ENCODE measurements at regions not wholly inside any gene's neighbourhood (a gene's known extent, or its start where the extent isn't known, plus 50 kb on each side); places are given as distances from the start of the nearest gene placed in this dataset.

- Histone ChIP-seq H3K4me1 (ENCODE audit: control insufficient read depth in 1 of 2, low read depth in 2 of 2) (peaks cover 30 to 60% of the 10 kb centered on the region in 2 donors), H3K27me3 (replicated peaks; ENCODE audit: insufficient read depth) (no peaks in the 10 kb centered on the region), H3K9me3 (no peaks in the 10 kb centered on the region), H3K36me3 (no peaks in the 10 kb centered on the region), H3K27ac (peak overlapping the region; percentile 49 to 69), H3K4me3 (no peak overlapping the region)
- DNase-seq (ENCODE audit: low spot score) (no peak), ATAC-seq (ENCODE audit: insufficient number of reproducible peaks, low FRiP score, low read depth) (no peak)
- TF ChIP-seq, protein P1, sequence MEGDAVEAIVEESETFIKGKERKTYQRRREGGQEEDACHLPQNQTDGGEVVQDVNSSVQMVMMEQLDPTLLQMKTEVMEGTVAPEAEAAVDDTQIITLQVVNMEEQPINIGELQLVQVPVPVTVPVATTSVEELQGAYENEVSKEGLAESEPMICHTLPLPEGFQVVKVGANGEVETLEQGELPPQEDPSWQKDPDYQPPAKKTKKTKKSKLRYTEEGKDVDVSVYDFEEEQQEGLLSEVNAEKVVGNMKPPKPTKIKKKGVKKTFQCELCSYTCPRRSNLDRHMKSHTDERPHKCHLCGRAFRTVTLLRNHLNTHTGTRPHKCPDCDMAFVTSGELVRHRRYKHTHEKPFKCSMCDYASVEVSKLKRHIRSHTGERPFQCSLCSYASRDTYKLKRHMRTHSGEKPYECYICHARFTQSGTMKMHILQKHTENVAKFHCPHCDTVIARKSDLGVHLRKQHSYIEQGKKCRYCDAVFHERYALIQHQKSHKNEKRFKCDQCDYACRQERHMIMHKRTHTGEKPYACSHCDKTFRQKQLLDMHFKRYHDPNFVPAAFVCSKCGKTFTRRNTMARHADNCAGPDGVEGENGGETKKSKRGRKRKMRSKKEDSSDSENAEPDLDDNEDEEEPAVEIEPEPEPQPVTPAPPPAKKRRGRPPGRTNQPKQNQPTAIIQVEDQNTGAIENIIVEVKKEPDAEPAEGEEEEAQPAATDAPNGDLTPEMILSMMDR (IDR thresholded peaks at IDR 0.05), result no peak
Observed at GRCh38 chr4:155426953-155427352, 50.2 kb upstream of the MAP9 start.

All from thoracic aorta (tissue), 2 donors.